ENCODE measurements at regions not wholly inside any gene's neighbourhood (a gene's known extent, or its start where the extent isn't known, plus 50 kb on each side); places are given as distances from the start of the nearest gene placed in this dataset.
A peak's percentile ranks its signal among the peaks of the same experiment; 100 is the strongest.
"Not testable (repeated sequence)": the region's sequence is repeated elsewhere in the genome, so short reads cannot be mapped to it uniquely, and the experiment has no call there.

- not testable (repeated sequence) for H3K9me3 Mint-ChIP-seq; H3K9me3 ChIP-seq (ENCODE audit: low read depth); H3K4me1 ChIP-seq; H3K36me3 ChIP-seq; DNase-seq (ENCODE audit: low spot score); H3K9ac ChIP-seq; H2AFZ ChIP-seq (replicated peaks); H3K27me3 ChIP-seq; H3K4me3 Mint-ChIP-seq; H3K79me2 ChIP-seq (ENCODE audit: low read depth); H3K27ac ChIP-seq; H3K4me3 ChIP-seq; H4K20me1 ChIP-seq (ENCODE audit: low read depth); H3K4me2 ChIP-seq; H3F3A ChIP-seq (ENCODE audit: low read depth); H3K27ac Mint-ChIP-seq; H3K36me3 Mint-ChIP-seq
- Mint-ChIP-seq H3K4me1 (peaks cover 19% of the 10 kb centered on the region), H3K27me3 (ENCODE audit: insufficient read depth, low read depth) (peaks cover 13% of the 10 kb centered on the region)
Observed at GRCh38 chr16:29159603-29160002, 174.8 kb downstream of the LAT start.

- Histone ChIP-seq H3K4me3 (no peak overlapping the region), H3K9me3 (ENCODE audit: low read depth) (no peaks in the 10 kb centered on the region), H2AFZ (replicated peaks) (no peak overlapping the region), H3K79me2 (ENCODE audit: low read depth) (no peaks in the 10 kb centered on the region), H3K36me3 (no peaks in the 10 kb centered on the region), H3K27me3 (no peaks in the 10 kb centered on the region), H3K4me2 (no peak overlapping the region), H3F3A (ENCODE audit: low read depth) (no peaks in the 10 kb centered on the region), H3K27ac (no peak overlapping the region), H3K9ac (no peak overlapping the region), H4K20me1 (ENCODE audit: low read depth) (no peaks in the 10 kb centered on the region), H3K4me1 (peaks cover 8% of the 10 kb centered on the region)
- H3K36me3 Mint-ChIP-seq: no peaks in the 10 kb centered on the region
- no peaks in the 10 kb centered on the region for H3K9me3 Mint-ChIP-seq
- no peak for DNase-seq (ENCODE audit: low spot score)
- no peak overlapping the region for H3K4me3 Mint-ChIP-seq
- peaks cover 19% of the 10 kb centered on the region for H3K4me1 Mint-ChIP-seq
- H3K27ac Mint-ChIP-seq: no peak overlapping the region
- peaks cover 16% of the 10 kb centered on the region for H3K27me3 Mint-ChIP-seq (ENCODE audit: insufficient read depth, low read depth)
- TF ChIP-seq EZH2phosphoT487 (IDR thresholded peaks at IDR 0.05) (no peak), CTCF (IDR thresholded peaks at IDR 0.05) (no peak), EZH2 (IDR thresholded peaks at IDR 0.05) (no peak)
Observed at GRCh38 chr16:29158785-29159184, 173.9 kb downstream of the LAT start.

GRCh38 chr16:29158031-29158784, 173.4 kb downstream of the LAT start:
- not testable (repeated sequence) for H3K9ac ChIP-seq; H3K27ac ChIP-seq; H3K79me2 ChIP-seq (ENCODE audit: low read depth); H3K27me3 ChIP-seq; H3K36me3 Mint-ChIP-seq; H3F3A ChIP-seq (ENCODE audit: low read depth); H3K36me3 ChIP-seq; DNase-seq (ENCODE audit: low spot score); H3K4me1 ChIP-seq; H2AFZ ChIP-seq (replicated peaks); H3K4me3 Mint-ChIP-seq; H3K9me3 Mint-ChIP-seq; H4K20me1 ChIP-seq (ENCODE audit: low read depth); H3K4me2 ChIP-seq; H3K27ac Mint-ChIP-seq; H3K9me3 ChIP-seq (ENCODE audit: low read depth); H3K4me3 ChIP-seq
- Mint-ChIP-seq H3K27me3 (ENCODE audit: insufficient read depth, low read depth) (peaks cover 17% of the 10 kb centered on the region), H3K4me1 (peaks cover 19% of the 10 kb centered on the region)

- H3K4me3 Mint-ChIP-seq: not testable (repeated sequence)
Observed at GRCh38 chr16:29157051-29157923, 172.4 kb downstream of the LAT start.

More at GRCh38 chr16:29157051-29157923, 172.4 kb downstream of the LAT start:
- peak overlapping the region; percentile 14 for H3K4me2 ChIP-seq
- H2AFZ ChIP-seq (replicated peaks): peak overlapping the region; percentile 48
- not testable (repeated sequence) for H3K9me3 Mint-ChIP-seq; H3K36me3 ChIP-seq; H3K36me3 Mint-ChIP-seq; H3K4me3 ChIP-seq; H3K27me3 ChIP-seq; H3F3A ChIP-seq (ENCODE audit: low read depth); H4K20me1 ChIP-seq (ENCODE audit: low read depth); H3K27ac ChIP-seq; H3K9me3 ChIP-seq (ENCODE audit: low read depth); H3K9ac ChIP-seq; H3K79me2 ChIP-seq (ENCODE audit: low read depth); H3K4me1 ChIP-seq
- Mint-ChIP-seq H3K27me3 (ENCODE audit: insufficient read depth, low read depth) (peaks cover 21% of the 10 kb centered on the region), H3K27ac (peak overlapping the region; percentile 96), H3K4me1 (peaks cover 19% of the 10 kb centered on the region)
- peak; percentile 47 for DNase-seq (ENCODE audit: low spot score)
